ENCODE measurements at regions not wholly inside any gene's neighbourhood (a gene's known extent, or its start where the extent isn't known, plus 50 kb on each side); places are given as distances from the start of the nearest gene placed in this dataset.

DNA sequence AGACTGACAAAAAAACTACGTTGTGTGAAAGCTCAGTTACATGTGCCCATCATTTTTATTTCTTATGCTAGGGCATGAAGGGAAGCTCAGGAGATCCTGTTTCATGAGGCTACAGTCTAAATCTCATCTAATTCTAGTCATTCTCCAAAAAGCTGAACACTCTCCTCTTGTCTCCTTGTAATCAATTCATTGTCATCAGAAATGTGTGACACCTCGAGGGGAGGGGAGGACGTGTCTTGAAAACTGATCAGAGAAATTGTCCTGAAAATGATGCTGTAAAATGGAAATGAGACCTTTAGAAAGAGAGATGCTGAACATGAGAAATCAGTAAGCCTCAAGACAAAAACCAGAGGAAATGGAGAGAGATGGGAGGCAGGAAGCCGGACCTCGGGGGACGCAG lies 103.4 kb downstream of the DAD1 start:
- Histone ChIP-seq H3K4me1 (peaks cover 0 to 3% (median 0%) of the 10 kb centered on the region in 4 donors), H3K4me3 (no peak overlapping the region), H3K9me3 (no peaks in the 10 kb centered on the region), H3K27ac (no peak overlapping the region), H3K36me3 (no peaks in the 10 kb centered on the region), H3K27me3 (no peaks in the 10 kb centered on the region)
- WGBS, 2 donors (ENCODE audit: low coverage in 1 of 2): 78 to 86% methylated on average over 3 to 6 of the region's 6 CpGs
- no peak for TF ChIP-seq POLR2A (IDR thresholded peaks at IDR 0.05)
- TF ChIP-seq EP300 (IDR thresholded peaks at IDR 0.05; ENCODE audit: low read depth): no peak
- TF ChIP-seq, protein P1, sequence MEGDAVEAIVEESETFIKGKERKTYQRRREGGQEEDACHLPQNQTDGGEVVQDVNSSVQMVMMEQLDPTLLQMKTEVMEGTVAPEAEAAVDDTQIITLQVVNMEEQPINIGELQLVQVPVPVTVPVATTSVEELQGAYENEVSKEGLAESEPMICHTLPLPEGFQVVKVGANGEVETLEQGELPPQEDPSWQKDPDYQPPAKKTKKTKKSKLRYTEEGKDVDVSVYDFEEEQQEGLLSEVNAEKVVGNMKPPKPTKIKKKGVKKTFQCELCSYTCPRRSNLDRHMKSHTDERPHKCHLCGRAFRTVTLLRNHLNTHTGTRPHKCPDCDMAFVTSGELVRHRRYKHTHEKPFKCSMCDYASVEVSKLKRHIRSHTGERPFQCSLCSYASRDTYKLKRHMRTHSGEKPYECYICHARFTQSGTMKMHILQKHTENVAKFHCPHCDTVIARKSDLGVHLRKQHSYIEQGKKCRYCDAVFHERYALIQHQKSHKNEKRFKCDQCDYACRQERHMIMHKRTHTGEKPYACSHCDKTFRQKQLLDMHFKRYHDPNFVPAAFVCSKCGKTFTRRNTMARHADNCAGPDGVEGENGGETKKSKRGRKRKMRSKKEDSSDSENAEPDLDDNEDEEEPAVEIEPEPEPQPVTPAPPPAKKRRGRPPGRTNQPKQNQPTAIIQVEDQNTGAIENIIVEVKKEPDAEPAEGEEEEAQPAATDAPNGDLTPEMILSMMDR (IDR thresholded peaks at IDR 0.05): no peak
- TF ChIP-seq POLR2AphosphoS5 (IDR thresholded peaks at IDR 0.05): no peak
- intact Hi-C loops (cut with DNase I; ENCODE audit: low total_unique reads) (no loop called here), in situ Hi-C loops (cut with MboI; ENCODE audit: low pct_ligation_motif_present in 1 of 4, low pct_unique_long_range_greater_than_20kb in 1 of 4, low sequenced_read_pairs in 3 of 4) (no loop called here)
- DNase-seq: no peak

DNA sequence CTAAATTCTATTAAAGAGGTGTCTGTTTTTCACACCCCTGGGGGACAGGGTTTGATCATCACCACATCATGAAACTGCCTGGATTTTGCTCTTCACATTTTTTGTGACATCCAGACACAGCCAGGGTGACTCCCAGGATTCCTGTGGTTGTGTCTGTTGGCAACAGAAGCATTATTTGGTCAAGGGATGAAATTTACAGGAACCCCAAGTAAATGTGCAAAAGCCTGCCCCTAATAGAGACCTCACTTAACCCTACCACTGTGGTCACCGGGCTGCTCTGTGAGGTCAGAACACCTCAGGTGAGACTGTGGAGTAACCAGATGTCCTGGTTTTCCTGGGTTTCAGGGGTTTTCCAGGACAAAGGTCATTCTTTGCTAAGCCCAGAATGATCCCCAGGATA lies 103.8 kb downstream of the DAD1 start:
- Histone ChIP-seq H3K36me3 (no peaks in the 10 kb centered on the region), H3K4me3 (no peak overlapping the region), H3K9me3 (no peaks in the 10 kb centered on the region), H3K27ac (no peak overlapping the region), H3K27me3 (no peaks in the 10 kb centered on the region), H3K4me1 (peaks cover 0 to 3% (median 0%) of the 10 kb centered on the region in 4 donors)
- WGBS, 2 donors (ENCODE audit: low coverage in 1 of 2): 67% methylated on average over 1 of the region's 1 CpG; no CpG with 5 or more reads in 1 of the 2 donors
- TF ChIP-seq, protein P1 (IDR thresholded peaks at IDR 0.05): no peak
- TF ChIP-seq POLR2A (IDR thresholded peaks at IDR 0.05) (no peak), POLR2AphosphoS5 (IDR thresholded peaks at IDR 0.05) (no peak), EP300 (IDR thresholded peaks at IDR 0.05; ENCODE audit: low read depth) (no peak)
- in situ Hi-C loops (cut with MboI; ENCODE audit: low pct_ligation_motif_present in 1 of 4, low pct_unique_long_range_greater_than_20kb in 1 of 4, low sequenced_read_pairs in 3 of 4) (no loop called here), intact Hi-C loops (cut with DNase I; ENCODE audit: low total_unique reads) (no loop called here)
- no peak for DNase-seq

DNA sequence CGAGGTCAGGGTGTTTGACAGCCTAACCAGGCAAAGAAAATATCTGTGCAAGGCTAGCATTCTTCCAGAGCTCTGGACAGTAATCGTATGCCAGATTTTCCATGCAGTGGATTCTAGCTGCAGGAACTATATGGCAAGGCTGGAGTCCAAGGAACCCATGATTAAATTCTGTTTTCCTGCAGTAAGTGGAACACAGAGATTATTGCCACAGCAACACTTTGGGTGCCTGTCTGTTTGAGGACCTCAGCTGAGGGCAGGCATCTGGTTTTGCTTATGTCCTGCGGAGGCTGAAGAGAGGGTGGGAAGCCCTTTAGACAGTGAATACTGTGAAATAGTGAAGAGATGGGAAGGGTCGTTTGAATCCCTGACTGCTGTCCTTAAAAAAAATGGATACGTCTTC lies 104.4 kb downstream of the DAD1 start:
- Histone ChIP-seq H3K4me3 (no peak overlapping the region), H3K4me1 (peaks cover 0 to 3% (median 0%) of the 10 kb centered on the region in 4 donors), H3K36me3 (no peaks in the 10 kb centered on the region), H3K27me3 (no peaks in the 10 kb centered on the region), H3K9me3 (no peaks in the 10 kb centered on the region), H3K27ac (peak overlapping the region in 2 of 4 donors; percentile 27 to 36)
- in situ Hi-C loops (cut with MboI; ENCODE audit: low pct_ligation_motif_present in 1 of 4, low pct_unique_long_range_greater_than_20kb in 1 of 4, low sequenced_read_pairs in 3 of 4) (no loop called here), intact Hi-C loops (cut with DNase I; ENCODE audit: low total_unique reads) (no loop called here)
- no peak for DNase-seq
- TF ChIP-seq POLR2A (IDR thresholded peaks at IDR 0.05) (no peak), POLR2AphosphoS5 (IDR thresholded peaks at IDR 0.05) (no peak), EP300 (IDR thresholded peaks at IDR 0.05; ENCODE audit: low read depth) (no peak)
- TF ChIP-seq, protein P1 (IDR thresholded peaks at IDR 0.05): no peak
- 67 to 73% methylated on average over 3 to 5 of the region's 5 CpGs for WGBS, 2 donors (ENCODE audit: low coverage in 1 of 2)

DNA sequence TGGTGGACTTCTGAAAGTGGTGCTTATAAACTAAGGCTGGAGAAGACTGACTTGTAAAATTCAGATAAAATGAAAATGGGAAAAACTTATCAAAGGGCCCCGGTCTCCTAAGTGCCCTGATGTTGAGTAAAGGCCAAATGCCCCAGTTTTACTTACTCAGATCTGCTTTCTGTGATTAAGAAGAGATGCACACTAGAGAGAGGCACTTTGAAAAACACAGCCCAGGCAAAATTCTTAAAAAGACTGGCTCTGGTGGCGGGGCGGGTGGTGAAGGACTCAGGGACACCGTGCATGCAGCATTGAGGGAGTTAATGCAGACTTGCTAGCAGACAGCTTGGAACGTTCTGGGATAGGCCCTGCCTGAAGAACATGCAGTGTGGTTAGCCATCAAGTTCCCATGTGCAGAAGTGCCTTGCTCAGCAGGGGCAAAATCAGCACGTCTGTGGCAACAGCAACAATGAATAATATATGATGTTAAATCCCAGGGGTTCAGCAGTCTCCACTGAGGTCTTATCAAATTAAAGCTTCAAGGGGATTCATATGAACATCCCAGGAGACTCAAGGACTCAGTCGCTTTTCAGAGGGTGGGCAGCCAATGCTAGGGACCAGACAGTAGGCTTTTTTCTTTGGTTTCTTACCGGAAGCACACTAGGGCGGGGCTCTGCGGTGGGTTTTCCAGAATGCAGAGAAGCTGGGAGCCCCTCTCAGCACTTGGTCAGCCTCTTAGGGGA lies 105.0 kb downstream of the DAD1 start:
- Histone ChIP-seq H3K27ac (peak overlapping the region in 2 of 4 donors; percentile 19 to 36), H3K4me1 (peaks cover 0 to 3% (median 0%) of the 10 kb centered on the region in 4 donors), H3K36me3 (no peaks in the 10 kb centered on the region), H3K4me3 (no peak overlapping the region), H3K9me3 (no peaks in the 10 kb centered on the region), H3K27me3 (no peaks in the 10 kb centered on the region)
- DNase-seq: no peak
- 72 to 100% methylated on average over 1 to 10 of the region's 10 CpGs for WGBS, 2 donors (ENCODE audit: low coverage in 1 of 2)
- in situ Hi-C loops (cut with MboI; ENCODE audit: low pct_ligation_motif_present in 1 of 4, low pct_unique_long_range_greater_than_20kb in 1 of 4, low sequenced_read_pairs in 3 of 4) (no loop called here), intact Hi-C loops (cut with DNase I; ENCODE audit: low total_unique reads) (no loop called here)
- TF ChIP-seq, protein P1 (IDR thresholded peaks at IDR 0.05): no peak
